ENCODE measurements at regions not wholly inside any gene's neighbourhood (a gene's known extent, or its start where the extent isn't known, plus 50 kb on each side); places are given as distances from the start of the nearest gene placed in this dataset.

DNA sequence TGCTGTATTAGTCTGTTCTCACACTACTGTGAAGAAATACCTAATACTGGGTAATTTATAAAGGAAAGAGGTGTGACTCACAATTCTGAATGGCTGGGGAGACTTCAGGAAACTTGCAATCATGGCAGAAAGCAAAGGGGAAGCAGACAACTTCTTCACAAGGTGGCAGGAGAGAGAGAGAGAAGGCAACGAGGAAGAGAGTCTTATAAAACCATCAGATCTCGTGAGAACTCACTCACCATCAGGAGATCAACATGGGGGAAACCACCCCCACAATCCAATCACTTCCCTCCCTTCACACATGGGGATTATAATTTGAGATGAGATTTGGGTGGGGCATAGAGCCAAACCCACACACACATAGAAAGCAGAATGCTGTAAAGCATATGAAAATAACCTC, 896.2 kb downstream of the CDH11 start:
- POLR2A ChIA-PET: no interaction called here
- Mint-ChIP-seq H3K36me3 (ENCODE audit: low read depth) (no peaks in the 10 kb centered on the region), H3K27ac (no peak overlapping the region), H3K27me3 (no peaks in the 10 kb centered on the region), H3K9me3 (ENCODE audit: low read depth) (peaks cover 23% of the 10 kb centered on the region), H3K4me1 (no peaks in the 10 kb centered on the region), H3K4me3 (no peak overlapping the region)
- intact Hi-C loops (cut with DNase I, micrococcal nuclease): no loop called here
- no peak for ATAC-seq
- no peak for DNase-seq
- CTCF ChIA-PET: no interaction called here

DNA sequence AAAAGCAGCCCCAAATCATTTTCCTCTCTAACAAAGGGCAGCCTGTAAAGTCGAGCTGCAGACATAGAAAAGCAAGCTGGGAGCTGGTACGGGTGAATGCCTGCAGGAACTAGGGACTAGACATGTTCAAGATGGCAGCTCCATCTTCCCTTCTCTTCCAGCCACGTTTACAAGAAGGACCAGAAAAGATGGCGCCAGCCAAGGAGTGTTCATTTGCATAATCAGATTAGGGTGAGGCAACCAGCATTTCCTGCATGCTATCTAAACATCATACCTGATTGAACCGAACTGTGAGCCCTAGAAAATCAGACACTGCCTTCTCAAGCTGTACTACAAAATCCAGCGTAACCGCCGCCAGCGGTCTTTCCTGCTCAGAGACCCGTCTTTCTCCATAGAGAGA, 896.8 kb downstream of the CDH11 start:
- DNase-seq (no peak), ATAC-seq (no peak)
- no peaks in the 10 kb centered on the region for H3K36me3 Mint-ChIP-seq (ENCODE audit: low read depth)
- no peak overlapping the region for H3K27ac Mint-ChIP-seq
- H3K4me1 Mint-ChIP-seq: no peaks in the 10 kb centered on the region
- H3K9me3 Mint-ChIP-seq (ENCODE audit: low read depth): peaks cover 23% of the 10 kb centered on the region
- CTCF ChIA-PET: no interaction called here
- POLR2A ChIA-PET: no interaction called here
- intact Hi-C loops (cut with DNase I, micrococcal nuclease): no loop called here
- no peaks in the 10 kb centered on the region for H3K27me3 Mint-ChIP-seq
- H3K4me3 Mint-ChIP-seq: no peak overlapping the region

DNA sequence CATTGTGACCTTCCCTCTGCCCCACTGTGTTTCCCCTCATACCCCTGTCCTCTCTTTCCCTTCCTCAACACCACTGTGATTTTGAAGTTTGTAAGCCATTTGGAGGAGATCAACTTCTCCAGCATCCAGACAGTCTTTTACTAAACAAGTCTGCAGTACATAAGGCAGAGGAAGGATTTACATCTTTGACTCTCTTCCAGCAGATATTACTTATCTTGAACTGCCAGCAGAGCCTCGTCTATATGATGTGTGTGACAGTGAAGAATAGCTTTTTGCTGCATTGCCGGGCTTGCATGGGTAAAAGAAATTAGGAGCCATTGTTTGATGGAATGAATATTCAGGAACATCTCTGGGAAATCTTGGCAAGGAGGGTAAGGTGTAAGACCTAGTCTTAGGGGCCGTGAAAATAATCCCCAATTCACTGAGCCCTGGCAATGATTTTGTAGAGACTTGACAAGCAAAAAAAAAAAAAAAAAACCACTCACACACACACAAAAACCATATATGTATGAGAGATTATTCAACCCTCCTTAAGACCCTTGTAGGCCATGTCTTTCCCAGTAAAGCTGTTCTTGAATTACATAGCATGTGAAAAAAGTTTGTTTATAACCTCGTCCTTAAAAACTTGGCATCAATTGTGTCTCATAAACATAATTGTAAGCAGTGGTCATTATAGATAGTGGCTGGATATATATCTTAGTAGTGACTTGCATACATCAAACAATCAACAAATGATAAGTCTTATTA, 903.9 kb downstream of the CDH11 start:
- DNase-seq: no peak
- intact Hi-C loops (cut with DNase I, micrococcal nuclease): no loop called here
- CTCF ChIA-PET: no interaction called here

DNA sequence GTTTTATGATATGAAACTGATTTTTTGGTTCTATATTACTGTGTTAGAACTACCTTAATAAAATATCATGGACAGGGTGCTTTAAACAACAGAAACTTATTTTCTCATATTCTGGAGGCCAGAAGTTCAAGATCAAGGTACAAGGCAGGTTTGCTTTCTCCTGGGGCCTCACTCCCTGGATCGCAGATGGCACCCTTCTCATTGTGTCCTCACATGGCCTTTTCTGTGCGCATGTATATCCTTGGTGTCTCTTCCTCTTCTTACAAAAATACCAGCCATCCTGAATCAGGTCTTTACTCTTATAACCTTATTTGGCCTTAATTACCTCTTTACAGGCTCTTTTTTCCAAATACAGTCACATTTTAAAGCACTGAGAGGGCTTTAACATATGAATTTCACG, 906.1 kb downstream of the CDH11 start:
- no peak for ATAC-seq
- no peaks in the 10 kb centered on the region for H3K36me3 Mint-ChIP-seq (ENCODE audit: low read depth)
- DNase-seq: no peak
- no peaks in the 10 kb centered on the region for H3K27me3 Mint-ChIP-seq
- H3K4me3 Mint-ChIP-seq: no peak overlapping the region
- H3K4me1 Mint-ChIP-seq: no peaks in the 10 kb centered on the region
- ChIA-PET POLR2A (no interaction called here), CTCF (no interaction called here)
- peaks cover 13% of the 10 kb centered on the region for H3K9me3 Mint-ChIP-seq (ENCODE audit: low read depth)
- no peak overlapping the region for H3K27ac Mint-ChIP-seq
- intact Hi-C loops (cut with DNase I, micrococcal nuclease): no loop called here

More for the DNA sequence above, 903.9 kb downstream of the CDH11 start:
- Mint-ChIP-seq H3K27ac (no peak overlapping the region), H3K27me3 (no peaks in the 10 kb centered on the region), H3K36me3 (ENCODE audit: low read depth) (no peaks in the 10 kb centered on the region), H3K9me3 (ENCODE audit: low read depth) (peaks cover 18% of the 10 kb centered on the region), H3K4me3 (no peak overlapping the region), H3K4me1 (no peaks in the 10 kb centered on the region)
- no peak for ATAC-seq
- POLR2A ChIA-PET: no interaction called here

DNA sequence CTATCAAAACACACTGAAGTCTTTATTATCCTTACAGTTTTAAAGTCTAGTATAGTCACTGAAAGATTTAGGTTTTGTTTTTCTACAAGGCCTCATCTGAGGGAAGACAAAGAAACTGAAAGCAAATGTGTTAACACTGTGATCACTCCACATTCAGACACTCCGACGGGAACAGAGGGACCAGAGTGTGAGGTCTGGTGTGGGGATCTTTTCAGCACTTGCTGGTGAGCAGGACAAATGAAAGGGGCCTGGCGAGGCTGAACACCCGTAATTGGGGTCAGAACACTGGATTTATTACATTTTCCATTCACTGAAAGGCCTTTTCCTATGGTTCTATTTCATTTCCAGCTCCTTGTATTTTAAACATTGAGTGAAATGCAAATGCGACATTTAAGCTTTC, 910.5 kb downstream of the CDH11 start:
- Mint-ChIP-seq H3K4me3 (no peak overlapping the region), H3K9me3 (ENCODE audit: low read depth) (peaks cover 15% of the 10 kb centered on the region), H3K27ac (no peak overlapping the region), H3K27me3 (no peaks in the 10 kb centered on the region), H3K4me1 (no peaks in the 10 kb centered on the region), H3K36me3 (ENCODE audit: low read depth) (no peaks in the 10 kb centered on the region)
- intact Hi-C loops (cut with DNase I, micrococcal nuclease): no loop called here
- ATAC-seq (no peak), DNase-seq (no peak)
- ChIA-PET CTCF (no interaction called here), POLR2A (no interaction called here)

DNA sequence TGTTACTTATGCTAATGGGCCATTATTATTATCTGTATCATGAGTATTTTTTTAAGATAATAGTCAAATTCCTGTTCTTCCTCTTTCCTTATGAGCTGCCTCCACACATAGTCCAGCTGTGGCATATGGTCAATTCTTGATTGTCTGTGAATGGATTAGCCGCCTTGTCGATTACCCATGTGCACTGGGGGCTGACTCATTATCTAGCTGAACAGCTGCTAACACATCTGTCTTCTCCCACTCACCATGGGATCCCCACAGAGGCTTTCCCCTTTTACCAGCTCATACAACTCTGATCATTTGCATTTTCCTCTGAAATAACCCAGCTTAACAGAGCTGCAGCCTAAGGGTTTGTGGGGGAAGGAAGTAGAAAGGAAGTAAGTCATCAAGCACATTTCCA, 915.0 kb downstream of the CDH11 start:
- intact Hi-C loops (cut with DNase I, micrococcal nuclease): no loop called here
- Mint-ChIP-seq H3K9me3 (ENCODE audit: low read depth) (peaks cover 17% of the 10 kb centered on the region), H3K36me3 (ENCODE audit: low read depth) (no peaks in the 10 kb centered on the region), H3K27ac (no peak overlapping the region), H3K27me3 (no peaks in the 10 kb centered on the region), H3K4me1 (no peaks in the 10 kb centered on the region), H3K4me3 (no peak overlapping the region)
- DNase-seq (no peak), ATAC-seq (no peak)
- ChIA-PET CTCF (no interaction called here), POLR2A (no interaction called here)

DNA sequence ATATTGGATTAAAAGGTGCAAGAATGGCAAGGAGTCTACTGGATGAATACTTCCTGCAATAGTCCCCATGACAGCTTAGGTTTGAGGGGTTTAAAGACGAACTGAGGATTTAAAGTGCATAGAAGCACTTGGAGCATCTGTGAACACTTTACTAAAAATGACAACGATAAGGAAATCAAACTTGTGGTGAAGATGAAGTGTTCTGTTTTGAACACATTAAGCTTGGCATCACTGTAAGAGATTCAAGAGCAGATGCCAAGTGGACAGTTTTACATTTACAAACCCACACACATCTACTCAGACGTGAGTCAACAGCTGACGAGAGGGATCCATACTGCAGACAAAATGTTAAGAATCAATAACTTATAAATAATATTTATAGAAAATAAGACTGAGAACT, 918.7 kb downstream of the CDH11 start:
- intact Hi-C loops (cut with DNase I, micrococcal nuclease): no loop called here
- ChIA-PET CTCF (no interaction called here), POLR2A (no interaction called here)
- Mint-ChIP-seq H3K27ac (no peak overlapping the region), H3K9me3 (ENCODE audit: low read depth) (peaks cover 9% of the 10 kb centered on the region), H3K4me3 (no peak overlapping the region), H3K4me1 (no peaks in the 10 kb centered on the region), H3K27me3 (no peaks in the 10 kb centered on the region), H3K36me3 (ENCODE audit: low read depth) (no peaks in the 10 kb centered on the region)
- DNase-seq: no peak
- no peak for ATAC-seq

DNA sequence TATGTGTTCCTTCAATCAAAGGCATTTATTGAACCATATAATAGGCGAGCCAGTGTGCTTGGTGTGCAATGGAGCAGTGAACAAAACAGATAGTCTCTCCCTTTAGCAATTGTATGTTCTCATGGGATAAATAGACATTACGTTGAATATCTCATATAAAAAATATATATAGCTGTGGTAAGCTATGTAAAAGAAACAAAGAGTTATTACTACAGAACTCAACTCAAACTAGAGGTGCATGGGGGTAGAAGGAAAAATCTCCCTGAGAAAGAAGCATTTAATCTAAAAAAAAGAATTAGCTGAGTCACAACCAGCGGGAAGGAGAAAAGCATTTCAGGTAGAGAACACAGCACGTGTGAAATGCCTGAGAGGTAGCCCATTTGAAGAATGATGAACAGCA, 919.3 kb downstream of the CDH11 start:
- H3K27me3 Mint-ChIP-seq: no peaks in the 10 kb centered on the region
- CTCF ChIA-PET: no interaction called here
- POLR2A ChIA-PET: no interaction called here

DNA sequence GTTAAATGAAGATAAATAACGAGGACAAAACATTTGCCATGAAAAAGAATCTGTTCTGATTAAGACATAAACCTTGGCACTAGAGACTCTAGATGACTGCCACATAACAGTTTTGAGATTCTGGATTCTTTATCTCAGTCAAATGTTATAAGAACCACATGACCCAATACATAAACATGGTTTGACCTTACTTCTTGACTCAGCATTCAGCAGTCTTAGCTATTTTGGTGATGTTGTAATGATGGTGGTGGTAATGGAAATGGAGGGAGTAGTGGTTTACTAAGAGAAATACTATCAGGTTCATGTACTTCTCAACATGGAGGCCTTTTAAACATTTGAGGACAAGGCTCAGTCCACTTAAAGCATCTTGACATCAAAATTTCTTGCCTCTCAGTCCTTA, 925.4 kb downstream of the CDH11 start:
- Mint-ChIP-seq H3K4me1 (no peaks in the 10 kb centered on the region), H3K27me3 (no peaks in the 10 kb centered on the region), H3K9me3 (ENCODE audit: low read depth) (peaks cover 11% of the 10 kb centered on the region), H3K4me3 (no peak overlapping the region), H3K36me3 (ENCODE audit: low read depth) (no peaks in the 10 kb centered on the region), H3K27ac (no peak overlapping the region)
- ATAC-seq (no peak), DNase-seq (no peak)
- intact Hi-C loops (cut with DNase I, micrococcal nuclease): no loop called here
- ChIA-PET CTCF (no interaction called here), POLR2A (no interaction called here)

More for the DNA sequence above, 919.3 kb downstream of the CDH11 start:
- peaks cover 6% of the 10 kb centered on the region for H3K9me3 Mint-ChIP-seq (ENCODE audit: low read depth)
- no peaks in the 10 kb centered on the region for H3K36me3 Mint-ChIP-seq (ENCODE audit: low read depth)
- no peak overlapping the region for H3K27ac Mint-ChIP-seq
- H3K4me1 Mint-ChIP-seq: no peaks in the 10 kb centered on the region
- H3K4me3 Mint-ChIP-seq: no peak overlapping the region
- no peak for DNase-seq
- ATAC-seq: no peak
- intact Hi-C loops (cut with DNase I, micrococcal nuclease): no loop called here

DNA sequence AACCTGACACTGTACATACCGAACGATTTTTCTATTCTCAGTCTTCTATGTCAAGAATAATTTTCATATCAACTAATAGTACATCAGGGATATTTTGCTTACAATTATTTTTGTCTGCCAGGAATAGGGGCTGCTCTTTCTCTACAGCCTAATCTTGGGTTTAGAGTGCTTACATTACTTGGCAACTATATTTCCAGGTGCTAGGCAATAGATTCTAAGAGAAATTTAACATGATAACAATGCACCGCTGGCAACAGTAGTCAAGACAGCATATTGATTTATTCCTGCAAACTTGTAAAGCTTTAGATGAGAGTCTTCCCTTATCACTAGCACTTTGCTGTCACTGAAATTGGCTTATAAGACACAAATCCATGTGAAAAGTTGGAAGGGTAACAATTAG, 935.9 kb downstream of the CDH11 start:
- POLR2A ChIA-PET: no interaction called here
- intact Hi-C loops (cut with DNase I, micrococcal nuclease): no loop called here

DNA sequence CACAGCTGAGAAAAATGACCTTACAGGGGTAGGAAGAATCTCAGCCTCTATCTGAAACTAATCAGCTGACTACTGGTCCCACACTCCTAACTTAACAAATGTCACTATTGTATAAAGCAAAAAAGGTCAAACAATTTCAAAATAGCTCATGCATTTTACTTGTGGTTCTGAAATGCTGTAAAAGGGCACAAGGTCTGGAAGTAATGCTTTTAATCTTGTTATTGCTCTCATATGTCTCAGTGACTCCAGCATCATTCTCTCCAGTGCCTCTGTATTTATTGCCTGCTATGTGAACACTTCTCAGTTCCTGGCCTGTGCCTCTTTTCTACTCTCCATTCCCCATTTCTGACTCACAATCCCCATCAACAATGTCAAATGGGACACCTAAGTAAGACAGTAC, 937.7 kb downstream of the CDH11 start:
- Mint-ChIP-seq H3K27me3 (no peaks in the 10 kb centered on the region), H3K36me3 (ENCODE audit: low read depth) (no peaks in the 10 kb centered on the region), H3K27ac (no peak overlapping the region), H3K4me3 (no peak overlapping the region), H3K4me1 (no peaks in the 10 kb centered on the region), H3K9me3 (ENCODE audit: low read depth) (peaks cover 21% of the 10 kb centered on the region)
- intact Hi-C loops (cut with DNase I, micrococcal nuclease): no loop called here
- no peak for ATAC-seq
- POLR2A ChIA-PET: no interaction called here
- CTCF ChIA-PET: no interaction called here
- DNase-seq: no peak

More for the DNA sequence above, 935.9 kb downstream of the CDH11 start:
- Mint-ChIP-seq H3K27me3 (no peaks in the 10 kb centered on the region), H3K9me3 (ENCODE audit: low read depth) (peaks cover 16% of the 10 kb centered on the region), H3K27ac (no peak overlapping the region), H3K4me1 (no peaks in the 10 kb centered on the region), H3K4me3 (no peak overlapping the region), H3K36me3 (ENCODE audit: low read depth) (no peaks in the 10 kb centered on the region)
- CTCF ChIA-PET: no interaction called here
- DNase-seq: no peak
- ATAC-seq: no peak

DNA sequence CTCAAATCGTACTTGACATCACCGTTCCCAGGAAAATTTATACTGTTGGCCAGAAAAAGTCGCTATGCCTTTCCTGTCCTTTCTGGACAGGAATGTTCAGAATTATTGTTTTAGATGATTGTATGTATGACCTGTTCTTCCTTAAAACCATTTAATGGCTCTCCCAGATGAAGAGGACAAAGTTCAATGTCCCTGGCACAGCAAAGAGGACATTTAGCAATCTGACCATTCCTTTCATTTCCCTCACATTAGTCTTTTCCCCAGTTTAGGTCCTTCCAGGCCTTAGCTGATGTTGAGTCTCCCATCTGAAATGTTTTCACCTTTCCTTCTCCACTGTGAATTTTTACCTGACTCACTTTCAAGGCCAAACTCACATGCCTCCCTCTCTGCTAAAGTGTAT, 938.9 kb downstream of the CDH11 start:
- ATAC-seq (no peak), DNase-seq (no peak)
- intact Hi-C loops (cut with DNase I, micrococcal nuclease): no loop called here
- Mint-ChIP-seq H3K4me3 (no peak overlapping the region), H3K27ac (no peak overlapping the region), H3K9me3 (ENCODE audit: low read depth) (peaks cover 27% of the 10 kb centered on the region), H3K4me1 (no peaks in the 10 kb centered on the region), H3K27me3 (no peaks in the 10 kb centered on the region), H3K36me3 (ENCODE audit: low read depth) (no peaks in the 10 kb centered on the region)
- POLR2A ChIA-PET: no interaction called here
- CTCF ChIA-PET: no interaction called here
